ENCODE measurements at regions not wholly inside any gene's neighbourhood (a gene's known extent, or its start where the extent isn't known, plus 50 kb on each side); places are given as distances from the start of the nearest gene placed in this dataset.

GRCh38 chr5:107291866-107292265 lies 378.9 kb downstream of the EFNA5 start:
- no peak for DNase-seq

GRCh38 chr5:107290780-107291398 lies 379.8 kb downstream of the EFNA5 start:
- no peak for DNase-seq

GRCh38 chr5:107289030-107289714 lies 381.6 kb downstream of the EFNA5 start:
- DNase-seq = no peak

GRCh38 chr5:107286447-107287098 lies 384.2 kb downstream of the EFNA5 start:
- no peak for DNase-seq

- no peak for DNase-seq
Measured at GRCh38 chr5:107285772-107286171, 385.0 kb downstream of the EFNA5 start.

GRCh38 chr5:107284822-107285525 lies 385.8 kb downstream of the EFNA5 start:
- no peak for DNase-seq

GRCh38 chr5:107282061-107282460 lies 388.7 kb downstream of the EFNA5 start:
- no peak for DNase-seq

- no peak for DNase-seq
Measured at GRCh38 chr5:107278774-107279173, 392.0 kb downstream of the EFNA5 start.

- DNase-seq = no peak
Measured at GRCh38 chr5:107277485-107278125, 393.1 kb downstream of the EFNA5 start.

- DNase-seq = no peak
Measured at GRCh38 chr5:107275333-107275732, 395.4 kb downstream of the EFNA5 start.

- DNase-seq = no peak
Measured at GRCh38 chr5:107274571-107274970, 396.2 kb downstream of the EFNA5 start.

GRCh38 chr5:107272954-107273353 lies 397.8 kb downstream of the EFNA5 start:
- DNase-seq = no peak

- DNase-seq = no peak
Measured at GRCh38 chr5:107272509-107272908, 398.2 kb downstream of the EFNA5 start.

GRCh38 chr5:107271682-107272350 lies 398.9 kb downstream of the EFNA5 start:
- DNase-seq = no peak

- no peak for DNase-seq
Measured at GRCh38 chr5:107270561-107270960, 400.2 kb downstream of the EFNA5 start.

GRCh38 chr5:107269678-107270077 lies 401.1 kb downstream of the EFNA5 start:
- no peak for DNase-seq

- DNase-seq = no peak
Measured at GRCh38 chr5:107269256-107269655, 401.5 kb downstream of the EFNA5 start.

GRCh38 chr5:107268241-107268640 lies 402.5 kb downstream of the EFNA5 start:
- DNase-seq = no peak

GRCh38 chr5:107266100-107266499 lies 404.6 kb downstream of the EFNA5 start:
- DNase-seq = no peak

GRCh38 chr5:107265193-107265592 lies 405.5 kb downstream of the EFNA5 start:
- no peak for DNase-seq

- DNase-seq = no peak
Measured at GRCh38 chr5:107263387-107264018, 407.2 kb downstream of the EFNA5 start.

GRCh38 chr5:107257885-107258520 lies 412.7 kb downstream of the EFNA5 start:
- DNase-seq = no peak
